ENCODE measurements at regions not wholly inside any gene's neighbourhood (a gene's known extent, or its start where the extent isn't known, plus 50 kb on each side); places are given as distances from the start of the nearest gene placed in this dataset.

DNA sequence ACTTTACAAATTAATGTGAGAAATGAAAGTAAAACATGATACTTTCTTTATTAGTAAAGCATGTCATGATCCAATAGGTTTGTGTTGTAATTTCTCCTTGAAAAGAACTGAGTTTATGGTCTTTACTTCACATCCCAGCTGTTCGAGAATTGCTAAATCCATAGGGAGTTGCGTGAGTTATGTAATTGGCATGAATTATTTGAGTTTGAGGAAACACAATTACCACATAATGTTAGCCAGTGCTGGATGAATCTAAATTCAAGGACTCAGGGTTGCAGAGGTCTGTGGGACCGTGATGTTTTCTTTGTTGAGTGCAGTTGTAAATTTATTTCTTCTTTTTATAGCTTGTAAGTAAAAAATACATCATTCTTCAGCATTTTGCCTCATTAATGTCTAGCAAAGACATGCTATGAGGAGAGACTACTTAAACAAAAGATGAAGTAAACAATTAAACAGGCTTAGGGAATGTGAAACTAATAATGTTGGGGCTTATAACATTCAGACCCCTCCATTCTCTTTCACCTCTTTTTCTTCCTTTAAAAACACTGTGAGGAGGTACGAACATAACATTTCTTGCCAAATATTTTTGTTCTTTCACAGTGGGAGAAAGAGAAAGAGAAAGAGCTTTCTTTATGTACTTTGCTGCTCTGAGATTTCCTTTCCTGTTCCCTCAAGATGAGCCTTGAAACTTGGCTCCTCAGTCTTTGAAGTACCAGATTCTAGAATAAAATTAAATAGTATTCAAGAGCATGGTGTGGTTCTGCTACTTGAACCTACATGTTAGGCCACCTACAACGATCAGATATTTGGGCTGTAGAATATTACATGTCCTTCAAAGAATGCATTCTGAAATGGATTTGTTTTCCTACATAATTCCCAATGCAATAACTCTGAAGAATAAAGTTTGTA lies 159.6 kb upstream of the ANK2 start:
- H3K36me3 ChIP-seq, result no peaks in the 10 kb centered on the region
- H3K9me3 ChIP-seq, result no peaks in the 10 kb centered on the region
- no peak for DNase-seq
- peaks cover 24% of the 10 kb centered on the region for H3K4me1 ChIP-seq
- TF ChIP-seq, protein P1, sequence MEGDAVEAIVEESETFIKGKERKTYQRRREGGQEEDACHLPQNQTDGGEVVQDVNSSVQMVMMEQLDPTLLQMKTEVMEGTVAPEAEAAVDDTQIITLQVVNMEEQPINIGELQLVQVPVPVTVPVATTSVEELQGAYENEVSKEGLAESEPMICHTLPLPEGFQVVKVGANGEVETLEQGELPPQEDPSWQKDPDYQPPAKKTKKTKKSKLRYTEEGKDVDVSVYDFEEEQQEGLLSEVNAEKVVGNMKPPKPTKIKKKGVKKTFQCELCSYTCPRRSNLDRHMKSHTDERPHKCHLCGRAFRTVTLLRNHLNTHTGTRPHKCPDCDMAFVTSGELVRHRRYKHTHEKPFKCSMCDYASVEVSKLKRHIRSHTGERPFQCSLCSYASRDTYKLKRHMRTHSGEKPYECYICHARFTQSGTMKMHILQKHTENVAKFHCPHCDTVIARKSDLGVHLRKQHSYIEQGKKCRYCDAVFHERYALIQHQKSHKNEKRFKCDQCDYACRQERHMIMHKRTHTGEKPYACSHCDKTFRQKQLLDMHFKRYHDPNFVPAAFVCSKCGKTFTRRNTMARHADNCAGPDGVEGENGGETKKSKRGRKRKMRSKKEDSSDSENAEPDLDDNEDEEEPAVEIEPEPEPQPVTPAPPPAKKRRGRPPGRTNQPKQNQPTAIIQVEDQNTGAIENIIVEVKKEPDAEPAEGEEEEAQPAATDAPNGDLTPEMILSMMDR (IDR thresholded peaks at IDR 0.05; ENCODE audit: low read depth, low read length), result no peak
- no peaks in the 10 kb centered on the region for H3K27me3 ChIP-seq
- peak overlapping the region; percentile 31 for H3K4me3 ChIP-seq (ENCODE audit: low read depth, low read length)

DNA sequence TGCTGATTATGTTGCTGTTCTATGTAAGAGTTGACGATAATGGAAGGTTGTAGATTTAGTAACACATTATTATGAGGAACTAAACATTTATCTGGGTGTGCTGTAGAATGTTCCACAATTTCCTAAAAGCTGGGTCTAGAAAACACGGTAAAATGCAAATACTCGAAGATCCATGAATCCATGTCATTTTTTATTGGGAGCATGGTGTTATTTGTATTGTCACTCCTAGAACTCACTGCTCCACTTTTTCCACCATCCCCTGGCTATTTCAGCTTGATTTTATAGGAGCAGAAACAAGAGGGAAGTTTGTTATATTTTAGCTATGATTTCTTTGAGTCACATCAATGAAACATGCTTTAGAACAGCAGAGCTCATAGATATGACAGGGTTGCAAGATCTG lies 155.0 kb upstream of the ANK2 start:
- Histone ChIP-seq H3K9me3 (no peaks in the 10 kb centered on the region), H3K27me3 (no peaks in the 10 kb centered on the region), H3K4me1 (peaks cover 34% of the 10 kb centered on the region), H3K36me3 (no peaks in the 10 kb centered on the region), H3K4me3 (ENCODE audit: low read depth, low read length) (no peak overlapping the region)
- no peak for DNase-seq
- TF ChIP-seq, protein P1 (IDR thresholded peaks at IDR 0.05; ENCODE audit: low read depth, low read length), result no peak

DNA sequence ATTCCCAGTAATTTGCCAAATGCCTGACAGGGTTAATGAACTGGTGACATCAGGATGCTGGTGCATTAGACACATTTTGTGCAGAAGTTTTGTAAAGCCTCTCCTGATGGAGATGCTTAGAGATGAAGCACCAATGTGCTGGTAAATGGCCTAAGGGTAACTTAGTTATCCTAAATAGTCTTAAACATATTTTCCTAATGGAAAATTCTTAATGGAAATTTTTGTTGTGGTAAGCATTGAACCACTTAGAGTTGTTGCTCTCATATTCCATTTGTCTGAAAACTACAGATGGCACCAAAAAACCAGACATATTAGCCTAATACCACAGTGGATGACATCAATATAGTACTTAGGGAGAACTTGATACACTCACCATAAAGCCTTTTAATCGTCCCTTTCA lies 154.5 kb upstream of the ANK2 start:
- TF ChIP-seq, protein P1 (IDR thresholded peaks at IDR 0.05; ENCODE audit: low read depth, low read length), result no peak
- Histone ChIP-seq H3K9me3 (no peaks in the 10 kb centered on the region), H3K4me1 (peaks cover 34% of the 10 kb centered on the region), H3K4me3 (ENCODE audit: low read depth, low read length) (peak overlapping the region; percentile 9; the same call in 1 of the 2 replicates), H3K36me3 (no peaks in the 10 kb centered on the region), H3K27me3 (no peaks in the 10 kb centered on the region)
- peak; percentile 51 for DNase-seq

- DNase-seq, result peak; percentile 29
- TF ChIP-seq, protein P1 (IDR thresholded peaks at IDR 0.05; ENCODE audit: low read depth, low read length), result no peak
- Histone ChIP-seq H3K36me3 (no peaks in the 10 kb centered on the region), H3K27me3 (no peaks in the 10 kb centered on the region), H3K4me3 (ENCODE audit: low read depth, low read length) (peak overlapping the region; percentile 9), H3K4me1 (peaks cover 34% of the 10 kb centered on the region), H3K9me3 (no peaks in the 10 kb centered on the region)
Measured at GRCh38 chr4:112895811-112896608, 153.4 kb upstream of the ANK2 start.

DNA sequence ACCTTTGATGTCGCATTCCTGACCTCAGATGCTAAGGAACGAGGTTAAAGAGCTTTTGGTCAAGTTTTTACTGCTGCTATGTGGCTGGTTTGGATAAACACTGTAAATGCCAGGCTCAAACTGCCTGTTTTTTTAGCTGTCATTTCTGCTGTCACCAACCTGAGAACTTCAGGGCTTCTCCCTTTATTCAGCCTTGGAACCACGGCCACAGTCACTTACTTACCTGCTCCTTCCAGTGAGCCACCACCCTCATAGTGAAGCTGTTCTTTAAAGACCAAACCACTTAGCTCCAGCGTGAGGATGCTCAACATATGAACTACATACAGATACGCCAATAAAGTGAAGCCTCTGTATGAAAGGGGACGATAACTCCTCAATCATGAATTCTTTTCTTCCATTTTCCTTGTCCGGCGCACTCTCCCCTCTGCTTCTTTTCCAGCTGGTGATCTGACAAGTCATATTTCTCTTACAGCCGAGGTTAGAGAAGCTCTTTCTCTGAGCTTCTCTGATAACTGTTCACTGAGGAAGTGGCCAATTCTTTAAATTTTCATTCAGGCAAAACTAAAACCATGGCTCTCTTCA lies 152.8 kb upstream of the ANK2 start:
- peaks cover 34% of the 10 kb centered on the region for H3K4me1 ChIP-seq
- DNase-seq, result no peak
- TF ChIP-seq, protein P1 (IDR thresholded peaks at IDR 0.05; ENCODE audit: low read depth, low read length), result no peak
- no peaks in the 10 kb centered on the region for H3K27me3 ChIP-seq
- H3K9me3 ChIP-seq, result no peaks in the 10 kb centered on the region
- H3K36me3 ChIP-seq, result no peaks in the 10 kb centered on the region
- no peak overlapping the region for H3K4me3 ChIP-seq (ENCODE audit: low read depth, low read length)

Data from BE2C (cell line).